Endothelial cell of umbilical vein (primary cell): ENCODE measurements at regions not wholly inside any gene's neighbourhood (a gene's known extent, or its start where the extent isn't known, plus 50 kb on each side); places are given as distances from the start of the nearest gene placed in this dataset.

Experiments
- BruUV-seq: library from RNA; stranded (reverse); fragments of 400-500 nt; replicated peaks from 2 replicates; lab custom pipeline; 2021; lab: Mats Ljungman, UMichigan
- CTCF ChIA-PET: fragments of 300-600, 350-600 bp; sonication (Branson Sonifier 250); formaldehyde crosslinking; loops from one replicate; lab custom pipeline; 2021; ENCODE audit warnings: antibody characterized with exemption, inconsistent platforms; lab: Charles Lee
- POLR2A ChIA-PET: fragments of 300-600, 350-600 bp; sonication (Branson Sonifier 250); formaldehyde crosslinking; loops from one replicate; lab custom pipeline; 2021; ENCODE audit warnings: antibody characterized with exemption, inconsistent platforms; lab: Charles Lee
- DNase-seq: peaks from one replicate; pipeline ENCODE4 v3.0.0-alpha.2; 2011; ENCODE audit warnings: low read depth, low spot score
- FAIRE-seq: peaks from 2 replicates; lab custom pipeline; 2011; peaks lifted over from hg19 to GRCh38; lab: Jason Lieb, UNC
- H2AFZ ChIP-seq: 2 replicates; pipeline ENCODE4 v1.6.0; 2012; ENCODE audit warnings: low read depth, low read length, control low read depth, inconsistent platforms
- H3K27ac ChIP-seq: 2 replicates; pipeline ENCODE4 v1.5.1; 2011; ENCODE audit warnings: low read depth, mild to moderate bottlenecking, control low read depth, low read length, moderate library complexity; ENCODE audit not compliant: insufficient read depth
- H3K27me3 ChIP-seq, 2 experiments: 2 replicates each; pipeline versions ENCODE4 v1.6.0 to v1.6.1; 2011; ENCODE audit warnings: low read length in 2 of 2, mixed read lengths in 1 of 2; ENCODE audit not compliant: control insufficient read depth in 2 of 2, insufficient read depth in 2 of 2
- H3K36me3 ChIP-seq, 2 experiments: 2 replicates in 1 of 2; 3 replicates in 1 of 2; pipeline ENCODE4 v1.5.1; 2011; ENCODE audit warnings: low read length in 2 of 2, mild to moderate bottlenecking in 1 of 2, moderate library complexity in 1 of 2; ENCODE audit not compliant: control insufficient read depth in 2 of 2, insufficient read depth in 2 of 2; ENCODE audit errors: extremely low read depth in 1 of 2
- H3K4me1 ChIP-seq: 3 replicates; pipeline ENCODE4 v1.5.1; 2011; ENCODE audit warnings: mild to moderate bottlenecking, low read length; ENCODE audit not compliant: control insufficient read depth, insufficient read depth; ENCODE audit errors: extremely low read depth
- H3K4me2 ChIP-seq: 2 replicates; pipeline ENCODE4 v1.6.1; 2011; ENCODE audit warnings: low read length, control low read depth, mixed read lengths; ENCODE audit not compliant: insufficient read depth
- H3K4me3 ChIP-seq, 3 experiments: fragments of 200-600 bp in 1 of 3; sonication (generic), shearing (Covaris generic) in 1 of 3; replicated peaks in 1 of 3; 2 replicates each; pipeline ENCODE4 v1.5.1; 2011 to 2016; ENCODE audit warnings: control low read depth in 3 of 3, low read length in 3 of 3, mild to moderate bottlenecking in 2 of 3, inconsistent platforms in 1 of 3, low read depth in 1 of 3, moderate library complexity in 1 of 3; ENCODE audit not compliant: insufficient read depth in 1 of 3
- H3K79me2 ChIP-seq: 2 replicates; pipeline ENCODE4 v1.6.0; 2012; ENCODE audit warnings: low read length, inconsistent platforms; ENCODE audit not compliant: control insufficient read depth, insufficient read depth
- H3K9ac ChIP-seq: replicated peaks from 2 replicates; pipeline ENCODE3; 2011; ENCODE audit warnings: low read length, control low read depth; ENCODE audit not compliant: insufficient read depth; ENCODE audit errors: extremely low read depth
- H3K9me1 ChIP-seq: replicated peaks from 3 replicates; pipeline ENCODE4 v1.6.0; 2011; ENCODE audit warnings: mild to moderate bottlenecking, low read length; ENCODE audit not compliant: control insufficient read depth, insufficient read depth; ENCODE audit errors: extremely low read depth
- H3K9me3 ChIP-seq: replicated peaks from 2 replicates; pipeline ENCODE4 v1.5.1; 2012; ENCODE audit warnings: low read length, inconsistent platforms; ENCODE audit not compliant: control insufficient read depth, insufficient read depth
- H4K20me1 ChIP-seq: replicated peaks from 2 replicates; pipeline ENCODE3; 2011; ENCODE audit warnings: mild to moderate bottlenecking, low read length; ENCODE audit not compliant: control insufficient read depth, insufficient read depth; ENCODE audit errors: extremely low read depth
- CTCF ChIP-seq, 2 donors: IDR thresholded peaks; 1 replicate in 1 of 2; 2 replicates in 1 of 2; pipeline ENCODE4 v1.5.1; 2011; ENCODE audit warnings: low read length in 2 of 2, mild to moderate bottlenecking in 2 of 2, moderate library complexity in 2 of 2, control low read depth in 1 of 2, inconsistent platforms in 1 of 2, low read depth in 1 of 2; ENCODE audit not compliant: insufficient read depth in 1 of 2; ENCODE audit errors: extremely low read depth in 1 of 2
- EZH2 ChIP-seq: IDR thresholded peaks from 2 replicates; pipeline ENCODE4 v1.6.1; 2012; ENCODE audit warnings: borderline replicate concordance, low read depth, mild to moderate bottlenecking, moderate library complexity, low read length, inconsistent platforms; ENCODE audit not compliant: severe bottlenecking
- FOS ChIP-seq: IDR thresholded peaks from 2 replicates; pipeline ENCODE4 v1.6.1; 2011; ENCODE audit warnings: mild to moderate bottlenecking, low read length, moderate library complexity, borderline replicate concordance; ENCODE audit not compliant: insufficient read depth
- GATA2 ChIP-seq: IDR thresholded peaks from 2 replicates; pipeline ENCODE4 v1.7.0; 2011; ENCODE audit warnings: low read depth, mild to moderate bottlenecking, moderate library complexity, mixed read lengths, low read length; ENCODE audit not compliant: insufficient read length, insufficient read depth
- JUN ChIP-seq: IDR thresholded peaks from 2 replicates; pipeline ENCODE4 v1.6.1; 2011; ENCODE audit warnings: borderline replicate concordance, low read depth; ENCODE audit not compliant: insufficient read length, insufficient read depth
- MAX ChIP-seq: IDR thresholded peaks from 2 replicates; pipeline ENCODE4 v1.6.1; 2011; ENCODE audit not compliant: insufficient read depth, insufficient read length
- MYC ChIP-seq: IDR thresholded peaks from one replicate; pipeline ENCODE4 v1.6.1; 2011; ENCODE audit warnings: mild to moderate bottlenecking, low read depth, low read length
- POLR2A ChIP-seq: IDR thresholded peaks from 2 replicates; pipeline ENCODE4 v1.6.1; 2012; ENCODE audit warnings: low read depth, mild to moderate bottlenecking, control low read depth, low read length
- POLR2AphosphoS5 ChIP-seq: IDR thresholded peaks from 2 replicates; pipeline ENCODE4 v1.6.1; 2012; ENCODE audit warnings: low read depth, mild to moderate bottlenecking, control low read depth, low read length, moderate library complexity; ENCODE audit not compliant: insufficient read depth
- dilution Hi-C: fragments of 300-500 bp; cut with MboI; formaldehyde crosslinking; loops from one replicate; pipeline ENCODE4 v1.15.0; 2019; ENCODE audit warnings: low sequenced_read_pairs; ENCODE audit not compliant: extremely low pct_ligation_motif_present
- intact Hi-C: fragments of 100-400 bp; cut with micrococcal nuclease; formaldehyde crosslinking; loops from one replicate; pipeline ENCODE4 v1.10.0; 2022

DNA sequence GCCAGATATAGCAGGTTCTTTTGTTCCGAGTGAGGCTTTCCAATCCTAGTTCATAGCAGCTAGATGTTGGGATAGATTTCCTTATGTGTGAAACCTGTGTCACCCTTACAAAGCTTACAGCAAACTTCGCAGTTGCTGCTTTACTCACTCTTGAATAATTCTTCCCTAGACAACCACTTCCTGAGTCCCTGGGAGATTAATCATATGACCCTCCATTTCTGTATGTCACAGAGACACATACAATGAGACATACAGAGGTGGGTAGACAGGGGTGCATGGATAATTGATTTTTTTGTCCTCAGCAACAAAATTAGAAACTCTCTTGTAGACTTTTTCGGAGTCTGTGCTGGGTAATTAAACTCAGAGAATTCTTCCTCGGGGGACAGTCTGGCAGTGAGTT is 163.2 kb downstream of the NSUN3 start:
- dilution Hi-C loops: no loop called here
- BruUV-seq: no TSS peak
- DNase-seq (no peak), FAIRE-seq (no peak)
- no peaks in the 10 kb centered on the region for H3K4me1 ChIP-seq
- no peak overlapping the region for H2AFZ ChIP-seq
- H3K9ac ChIP-seq: no peak overlapping the region
- no peaks in the 10 kb centered on the region for H3K79me2 ChIP-seq
- H4K20me1 ChIP-seq: no peaks in the 10 kb centered on the region
- H3K4me2 ChIP-seq: no peak overlapping the region
- no peaks in the 10 kb centered on the region for H3K9me3 ChIP-seq
- H3K9me1 ChIP-seq: no peaks in the 10 kb centered on the region
- ChIA-PET POLR2A (no interaction called here), CTCF (no interaction called here)
- H3K27ac ChIP-seq: no peak overlapping the region
- intact Hi-C loops: no loop called here
- no peaks in the 10 kb centered on the region for H3K36me3 ChIP-seq
- TF ChIP-seq GATA2: no peak
- TF ChIP-seq FOS: peak; percentile 12
- H3K27me3 ChIP-seq: no peaks in the 10 kb centered on the region
- no peak overlapping the region for H3K4me3 ChIP-seq

DNA sequence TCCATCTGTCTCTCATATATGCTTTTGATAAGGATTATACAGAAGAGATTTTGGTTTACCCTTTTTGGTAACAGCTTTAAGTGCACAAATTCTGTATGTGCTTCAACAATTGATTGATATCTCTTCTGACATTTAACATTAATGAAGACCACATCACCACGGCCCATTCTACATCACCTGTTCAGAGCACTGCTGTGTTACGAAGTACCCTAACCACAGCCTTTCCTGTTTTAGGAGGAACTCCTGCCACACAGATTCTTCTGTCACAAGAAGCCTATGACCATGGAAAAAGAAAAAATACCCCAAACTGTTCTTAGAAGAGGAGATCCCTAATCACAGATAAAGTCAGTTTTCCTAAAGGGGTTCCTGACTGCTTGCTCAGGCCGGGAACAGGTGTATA is 170.1 kb downstream of the NSUN3 start:
- H3K4me1 ChIP-seq: no peaks in the 10 kb centered on the region
- CTCF ChIA-PET: interaction anchor here (1.5 kb wide), 1 partner anchor 17 kb away, joined by 3 read pairs; no protein-coding TSS in a partner anchor
- H3K4me2 ChIP-seq: no peak overlapping the region
- H3K9me3 ChIP-seq: no peaks in the 10 kb centered on the region
- intact Hi-C loops: no loop called here
- no peak overlapping the region for H3K27ac ChIP-seq
- no TSS peak for BruUV-seq
- DNase-seq (no peak), FAIRE-seq (no peak)
- no peaks in the 10 kb centered on the region for H3K9me1 ChIP-seq
- H3K4me3 ChIP-seq: no peak overlapping the region
- no peaks in the 10 kb centered on the region for H4K20me1 ChIP-seq
- dilution Hi-C loops: no loop called here
- TF ChIP-seq FOS (no peak), JUN (no peak), POLR2A (no peak), POLR2AphosphoS5 (no peak), MYC (no peak), MAX (no peak), CTCF (IDR thresholded peaks at IDR 0.05; ENCODE audit: extremely low read depth in 1 of 2, insufficient read depth in 1 of 2, low read depth in 1 of 2, low read length in 2 of 2) (no peak), EZH2 (no peak), GATA2 (no peak)
- H3K79me2 ChIP-seq: no peaks in the 10 kb centered on the region
- H3K27me3 ChIP-seq: no peaks in the 10 kb centered on the region
- POLR2A ChIA-PET: no interaction called here
- H3K36me3 ChIP-seq: no peaks in the 10 kb centered on the region
- H3K9ac ChIP-seq: no peak overlapping the region
- no peak overlapping the region for H2AFZ ChIP-seq
